PFSK-1 (cell line): ENCODE measurements at regions not wholly inside any gene's neighbourhood (a gene's known extent, or its start where the extent isn't known, plus 50 kb on each side); places are given as distances from the start of the nearest gene placed in this dataset.

ENCODE experiments used
- FOXP2 ChIP-seq: optimal IDR thresholded peaks from 2 replicates; pipeline ENCODE3; 2011; ENCODE audit warnings: borderline replicate concordance, control low read depth, inconsistent platforms; ENCODE audit not compliant: insufficient read depth; ENCODE audit errors: extremely low read length, extremely low read depth
- POLR2AphosphoS5 ChIP-seq: IDR thresholded peaks from 2 replicates; pipeline ENCODE4 v1.6.1; 2012; ENCODE audit warnings: low read depth, mild to moderate bottlenecking, control low read depth, low read length, moderate library complexity
- REST ChIP-seq, 2 experiments: IDR thresholded peaks; 2 replicates each; pipeline versions ENCODE4 v1.6.1 to v1.8.0; 2011 to 2012; ENCODE audit warnings: low read depth in 2 of 2, low read length in 2 of 2, control low read depth in 1 of 2, inconsistent platforms in 1 of 2, mild to moderate bottlenecking in 1 of 2, moderate library complexity in 1 of 2; ENCODE audit not compliant: insufficient read depth in 1 of 2
- SIN3A ChIP-seq: IDR thresholded peaks from 2 replicates; pipeline ENCODE4 v1.6.1; 2012; ENCODE audit warnings: mild to moderate bottlenecking, low read length, moderate library complexity, borderline replicate concordance; ENCODE audit not compliant: insufficient read depth
- TAF1 ChIP-seq: IDR thresholded peaks from 2 replicates; pipeline ENCODE4 v1.6.1; 2012; ENCODE audit warnings: low read length, control low read depth, borderline replicate concordance; ENCODE audit not compliant: insufficient read depth

- no peak for TF ChIP-seq REST (IDR thresholded peaks at IDR 0.05; ENCODE audit: insufficient read depth in 1 of 2, low read depth in 2 of 2, low read length in 2 of 2)
- TF ChIP-seq SIN3A, result no peak
- TF ChIP-seq POLR2AphosphoS5, result no peak
- TF ChIP-seq TAF1, result no peak
- no peak for TF ChIP-seq FOXP2
Measured at GRCh38 chr15:79168922-79169456, 78.4 kb upstream of the RASGRF1 start.
